H1 (cell line): ENCODE measurements at regions not wholly inside any gene's neighbourhood (a gene's known extent, or its start where the extent isn't known, plus 50 kb on each side); places are given as distances from the start of the nearest gene placed in this dataset.

Experiments used
- CTCF ChIA-PET: fragments of 300-600 bp; sonication (Branson Sonifier 250); formaldehyde crosslinking; loops from one replicate; lab custom pipeline; 2021; ENCODE audit not compliant: partially characterized antibody; lab: Charles Lee
- POLR2A ChIA-PET: fragments of 300-600 bp; sonication (Branson Sonifier 250); formaldehyde crosslinking; loops from one replicate; lab custom pipeline; 2021; ENCODE audit warnings: inconsistent platforms; ENCODE audit not compliant: partially characterized antibody; lab: Charles Lee
- DNase-seq, 2 experiments: peaks; one replicate each; pipeline versions ENCODE4 v3.0.0 to v3.0.0-alpha.2; 2010 to 2022; ENCODE audit warnings: low spot score in 2 of 2, low read depth in 1 of 2, mixed read lengths in 1 of 2
- FAIRE-seq: peaks from 2 replicates; lab custom pipeline; 2011; peaks lifted over from hg19 to GRCh38; lab: Jason Lieb, UNC
- H2AFZ ChIP-seq: 2 replicates; pipeline ENCODE4 v1.8.1; 2012; ENCODE audit warnings: low read length, inconsistent platforms
- H2AK5ac ChIP-seq: 2 replicates; pipeline ENCODE4 v1.6.1; 2013; ENCODE audit warnings: low read depth, low read length
- H2BK120ac ChIP-seq: replicated peaks from 2 replicates; pipeline ENCODE3; 2013; ENCODE audit warnings: low read depth, low read length, inconsistent platforms
- H2BK12ac ChIP-seq: 2 replicates; pipeline ENCODE4 v1.6.1; 2013; ENCODE audit warnings: low read depth, low read length
- H2BK15ac ChIP-seq: 2 replicates; pipeline ENCODE4 v1.6.1; 2013; ENCODE audit warnings: low read length
- H2BK20ac ChIP-seq: 2 replicates; pipeline ENCODE4 v1.6.1; 2013; ENCODE audit warnings: low read length
- H2BK5ac ChIP-seq: 2 replicates; pipeline ENCODE4 v1.6.1; 2013; ENCODE audit warnings: low read depth, low read length
- H3K14ac ChIP-seq: 2 replicates; pipeline ENCODE4 v1.6.1; 2013; ENCODE audit warnings: inconsistent platforms; ENCODE audit not compliant: insufficient read length
- H3K18ac ChIP-seq: 2 replicates; pipeline ENCODE4 v1.6.1; 2013; ENCODE audit warnings: low read length; ENCODE audit errors: extremely low read depth
- H3K23ac ChIP-seq: 2 replicates; pipeline ENCODE4 v1.6.1; 2013; ENCODE audit warnings: inconsistent platforms; ENCODE audit not compliant: insufficient read length
- H3K23me2 ChIP-seq: 2 replicates; pipeline ENCODE4 v1.6.1; 2013; ENCODE audit warnings: low read depth, low read length
- H3K27ac ChIP-seq: 2 replicates; pipeline ENCODE4 v1.6.1; 2011; ENCODE audit warnings: low read depth, low read length, inconsistent platforms
- H3K27me3 ChIP-seq, 4 experiments: replicated peaks in 1 of 4; 1 replicate in 1 of 4; 2 replicates in 3 of 4; pipeline versions ENCODE4 v1.6.1 to v1.8.1; 2011 to 2013; ENCODE audit warnings: low read length in 3 of 4, mild to moderate bottlenecking in 3 of 4, inconsistent platforms in 2 of 4, mixed read lengths in 2 of 4, moderate library complexity in 1 of 4; ENCODE audit not compliant: control insufficient read depth in 3 of 4, insufficient read depth in 3 of 4; ENCODE audit errors: extremely low read depth in 1 of 4
- H3K36me3 ChIP-seq, 4 experiments: 2 replicates each; pipeline versions ENCODE4 v1.6.1 to v1.8.1; 2011 to 2013; ENCODE audit warnings: mild to moderate bottlenecking in 4 of 4, low read length in 3 of 4, moderate library complexity in 2 of 4, control low read depth in 1 of 4, inconsistent platforms in 1 of 4; ENCODE audit not compliant: insufficient read depth in 4 of 4, control insufficient read depth in 2 of 4
- H3K4ac ChIP-seq: replicated peaks from 2 replicates; pipeline ENCODE3; 2013; ENCODE audit warnings: low read length, low read depth, mixed read lengths, inconsistent platforms; ENCODE audit not compliant: insufficient read length
- H3K4me1 ChIP-seq, 4 experiments: replicated peaks in 1 of 4; 1 replicate in 1 of 4; 2 replicates in 3 of 4; pipeline versions ENCODE4 v1.6.1 to v1.8.1; 2011 to 2013; ENCODE audit warnings: low read length in 3 of 4, inconsistent platforms in 2 of 4, mixed read lengths in 1 of 4; ENCODE audit not compliant: insufficient read depth in 4 of 4, control insufficient read depth in 3 of 4
- H3K4me2 ChIP-seq, 2 experiments: 2 replicates each; pipeline versions ENCODE4 v1.6.1 to v1.8.1; 2011 to 2013; ENCODE audit warnings: low read depth in 2 of 2, low read length in 2 of 2, control low read depth in 1 of 2, inconsistent platforms in 1 of 2, mild to moderate bottlenecking in 1 of 2; ENCODE audit not compliant: insufficient read depth in 1 of 2
- H3K4me3 ChIP-seq, 4 experiments: fragments of 200-600, 300-600 bp in 1 of 4; sonication (generic), shearing (Covaris generic), sonication (Bioruptor Twin) in 1 of 4; 2 replicates each; pipeline versions ENCODE4 v1.5.1 to v1.8.1; 2011 to 2016; ENCODE audit warnings: low read length in 4 of 4, low read depth in 3 of 4, control low read depth in 2 of 4, inconsistent platforms in 2 of 4, mild to moderate bottlenecking in 2 of 4, mixed read lengths in 1 of 4, moderate library complexity in 1 of 4; ENCODE audit not compliant: insufficient read depth in 2 of 4; ENCODE audit errors: extremely low read depth in 1 of 4
- H3K56ac ChIP-seq: replicated peaks from 2 replicates; pipeline ENCODE3; 2013; ENCODE audit warnings: low read depth, mild to moderate bottlenecking, mixed read lengths, low read length, inconsistent platforms; ENCODE audit not compliant: insufficient read length
- H3K79me1 ChIP-seq: 2 replicates; pipeline ENCODE4 v1.6.1; 2013; ENCODE audit warnings: low read depth, low read length, control low read depth
- H3K79me2 ChIP-seq, 2 experiments: 2 replicates each; pipeline versions ENCODE4 v1.6.1 to v1.8.1; 2012 to 2013; ENCODE audit warnings: low read length in 2 of 2, mild to moderate bottlenecking in 2 of 2, inconsistent platforms in 1 of 2; ENCODE audit not compliant: insufficient read depth in 2 of 2, control insufficient read depth in 1 of 2
- H3K9ac ChIP-seq, 4 experiments: replicated peaks in 1 of 4; 1 replicate in 1 of 4; 2 replicates in 3 of 4; pipeline versions ENCODE4 v1.6.1 to v1.8.1; 2011 to 2013; ENCODE audit warnings: low read depth in 3 of 4, low read length in 3 of 4, control low read depth in 2 of 4, mild to moderate bottlenecking in 2 of 4, moderate library complexity in 2 of 4, inconsistent platforms in 1 of 4; ENCODE audit errors: extremely low read depth in 1 of 4
- H3K9me3 ChIP-seq, 2 experiments: 2 replicates each; pipeline versions ENCODE4 v1.6.1 to v1.8.1; 2012 to 2013; ENCODE audit warnings: mild to moderate bottlenecking in 2 of 2, moderate library complexity in 2 of 2, control low read depth in 1 of 2, inconsistent platforms in 1 of 2, low read depth in 1 of 2, low read length in 1 of 2, mixed read lengths in 1 of 2; ENCODE audit not compliant: insufficient read depth in 2 of 2
- H4K20me1 ChIP-seq, 2 experiments: replicated peaks in 1 of 2; 2 replicates each; pipeline versions ENCODE3 to v1.8.1; 2011 to 2013; ENCODE audit warnings: inconsistent platforms in 2 of 2, low read length in 2 of 2, mild to moderate bottlenecking in 1 of 2; ENCODE audit not compliant: insufficient read depth in 2 of 2, control insufficient read depth in 1 of 2
- H4K5ac ChIP-seq: 2 replicates; pipeline ENCODE4 v1.6.1; 2013; ENCODE audit warnings: low read length, low read depth, mixed read lengths, inconsistent platforms; ENCODE audit not compliant: insufficient read length
- H4K8ac ChIP-seq: 2 replicates; pipeline ENCODE4 v1.8.0; 2013; ENCODE audit warnings: mild to moderate bottlenecking, moderate library complexity, low read length, inconsistent platforms; ENCODE audit not compliant: insufficient read depth; ENCODE audit errors: extremely low read depth
- H4K91ac ChIP-seq: replicated peaks from 2 replicates; pipeline ENCODE3; 2013; ENCODE audit warnings: low read length, mixed read lengths, inconsistent platforms; ENCODE audit not compliant: insufficient read length
- PHF8 ChIP-seq: fragments of 200-600 bp; sonication (generic); conservative IDR thresholded peaks from 2 replicates; pipeline ENCODE4 v1.7.1; 2012; ENCODE audit warnings: low read depth, mild to moderate bottlenecking, inconsistent platforms, low read length, moderate library complexity
- RBBP5 ChIP-seq: IDR thresholded peaks from 2 replicates; pipeline ENCODE4 v1.7.1; 2012; ENCODE audit warnings: low read depth, mild to moderate bottlenecking, inconsistent platforms, low read length, moderate library complexity, borderline replicate concordance

DNA sequence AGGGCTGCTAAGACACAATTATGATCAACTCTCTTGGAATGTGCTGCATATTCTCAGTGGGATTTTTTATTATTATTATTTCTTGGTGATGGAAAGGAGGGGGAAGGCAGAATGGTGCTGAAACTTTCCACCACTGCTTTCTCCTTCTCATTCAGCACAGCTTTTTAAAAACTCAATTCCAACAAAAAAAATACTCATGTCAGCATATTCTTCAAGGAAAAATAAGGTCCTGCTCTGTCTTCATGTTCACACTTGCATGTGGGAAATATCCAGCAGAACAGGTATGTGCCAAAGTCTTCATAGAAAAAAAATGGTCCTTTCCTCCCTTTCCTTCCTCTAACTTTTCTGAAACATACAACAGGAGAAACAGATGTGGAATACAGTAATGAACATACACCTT, 144.0 kb upstream of the ADAMTS3 start:
- Histone ChIP-seq H2AFZ (no peak overlapping the region), H3K79me2 (no peaks in the 10 kb centered on the region), H3K9ac (no peak overlapping the region), H3K14ac (no peak overlapping the region), H3K79me1 (no peaks in the 10 kb centered on the region), H2BK20ac (no peak overlapping the region), H3K4ac (no peak overlapping the region), H3K27me3 (no peaks in the 10 kb centered on the region), H3K4me3 (no peak overlapping the region), H3K36me3 (no peaks in the 10 kb centered on the region), H4K20me1 (no peaks in the 10 kb centered on the region), H3K23ac (no peak overlapping the region), H3K4me1 (no peaks in the 10 kb centered on the region), H2BK12ac (no peak overlapping the region), H4K5ac (no peak overlapping the region), H3K23me2 (no peaks in the 10 kb centered on the region), H3K4me2 (no peak overlapping the region), H3K18ac (no peak overlapping the region), H3K56ac (no peak overlapping the region), H2BK5ac (no peak overlapping the region), H4K8ac (no peak overlapping the region), H4K91ac (no peak overlapping the region), H2BK15ac (no peak overlapping the region), H2AK5ac (no peak overlapping the region), H3K9me3 (no peaks in the 10 kb centered on the region; a peak in 1 of 4 replicates), H2BK120ac (no peak overlapping the region), H3K27ac (no peak overlapping the region)
- TF ChIP-seq RBBP5 (no peak), PHF8 (no peak)
- ChIA-PET POLR2A (no interaction called here), CTCF (no interaction called here)
- FAIRE-seq (no peak), DNase-seq (no peak)
